HL-60 (cell line): ENCODE measurements at regions not wholly inside any gene's neighbourhood (a gene's known extent, or its start where the extent isn't known, plus 50 kb on each side); places are given as distances from the start of the nearest gene placed in this dataset.

Experiments
- DNase-seq, 2 experiments: peaks; one replicate each; pipeline ENCODE4 v3.0.0-alpha.2; 2010 to 2020; ENCODE audit warnings: low read depth in 1 of 2, low spot score in 1 of 2
- H3K27ac ChIP-seq: fragments of 250-450 bp; sonication (Bioruptor Pico); replicated peaks from 2 replicates; pipeline ENCODE4 v1.5.1; 2020; ENCODE audit warnings: mild to moderate bottlenecking, moderate library complexity
- H3K27me3 ChIP-seq: fragments of 250-450 bp; sonication (Bioruptor Pico); 2 replicates; pipeline ENCODE4 v1.5.1; 2021; ENCODE audit warnings: mild to moderate bottlenecking, moderate library complexity; ENCODE audit not compliant: insufficient read depth, poor library complexity, severe bottlenecking
- H3K4me3 ChIP-seq: replicated peaks from 2 replicates; pipeline ENCODE4 v1.5.1; 2011; ENCODE audit warnings: mild to moderate bottlenecking, control low read depth, low read length; ENCODE audit not compliant: insufficient read depth
- GABPA ChIP-seq: IDR thresholded peaks from 2 replicates; pipeline ENCODE4 v1.6.1; 2012; ENCODE audit warnings: low read depth
- POLR2AphosphoS5 ChIP-seq: IDR thresholded peaks from 2 replicates; pipeline ENCODE4 v1.6.1; 2012; ENCODE audit warnings: low read depth
- SPI1 ChIP-seq: IDR thresholded peaks from 2 replicates; pipeline ENCODE4 v1.6.1; 2012; ENCODE audit warnings: low read depth, mild to moderate bottlenecking, borderline replicate concordance
- TF ChIP-seq, protein P1 (sequence below): IDR thresholded peaks from 2 replicates; pipeline ENCODE4 v1.6.1; 2012; ENCODE audit warnings: low read depth; ENCODE audit not compliant: insufficient replicate concordance
- TF ChIP-seq, protein P2 (sequence below): IDR thresholded peaks from one replicate; pipeline ENCODE4 v1.5.1; 2011; ENCODE audit warnings: low read length, control low read depth, inconsistent platforms; ENCODE audit not compliant: insufficient read depth

DNA sequence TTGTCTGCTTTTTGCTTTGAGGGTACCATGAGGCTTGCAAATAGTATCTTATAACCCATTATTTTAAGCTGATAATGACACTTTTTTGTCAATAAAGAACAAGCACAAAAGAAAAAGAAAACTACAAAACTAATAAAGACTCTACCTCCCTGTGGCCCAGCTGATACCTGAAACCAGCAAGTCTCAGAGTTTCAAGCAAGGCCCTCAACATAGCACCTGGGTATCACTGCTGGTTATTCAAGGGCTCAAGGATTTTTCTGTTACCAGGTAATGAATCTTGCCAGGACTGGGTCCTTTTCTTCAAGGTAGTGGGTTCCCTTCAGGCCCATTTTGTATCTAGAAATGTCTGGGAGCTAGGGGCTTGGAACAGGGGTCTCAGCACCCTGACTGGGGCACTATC lies 281.6 kb upstream of the C11orf87 start:
- TF ChIP-seq POLR2AphosphoS5 (no peak), GABPA (no peak)
- TF ChIP-seq, protein P1, sequence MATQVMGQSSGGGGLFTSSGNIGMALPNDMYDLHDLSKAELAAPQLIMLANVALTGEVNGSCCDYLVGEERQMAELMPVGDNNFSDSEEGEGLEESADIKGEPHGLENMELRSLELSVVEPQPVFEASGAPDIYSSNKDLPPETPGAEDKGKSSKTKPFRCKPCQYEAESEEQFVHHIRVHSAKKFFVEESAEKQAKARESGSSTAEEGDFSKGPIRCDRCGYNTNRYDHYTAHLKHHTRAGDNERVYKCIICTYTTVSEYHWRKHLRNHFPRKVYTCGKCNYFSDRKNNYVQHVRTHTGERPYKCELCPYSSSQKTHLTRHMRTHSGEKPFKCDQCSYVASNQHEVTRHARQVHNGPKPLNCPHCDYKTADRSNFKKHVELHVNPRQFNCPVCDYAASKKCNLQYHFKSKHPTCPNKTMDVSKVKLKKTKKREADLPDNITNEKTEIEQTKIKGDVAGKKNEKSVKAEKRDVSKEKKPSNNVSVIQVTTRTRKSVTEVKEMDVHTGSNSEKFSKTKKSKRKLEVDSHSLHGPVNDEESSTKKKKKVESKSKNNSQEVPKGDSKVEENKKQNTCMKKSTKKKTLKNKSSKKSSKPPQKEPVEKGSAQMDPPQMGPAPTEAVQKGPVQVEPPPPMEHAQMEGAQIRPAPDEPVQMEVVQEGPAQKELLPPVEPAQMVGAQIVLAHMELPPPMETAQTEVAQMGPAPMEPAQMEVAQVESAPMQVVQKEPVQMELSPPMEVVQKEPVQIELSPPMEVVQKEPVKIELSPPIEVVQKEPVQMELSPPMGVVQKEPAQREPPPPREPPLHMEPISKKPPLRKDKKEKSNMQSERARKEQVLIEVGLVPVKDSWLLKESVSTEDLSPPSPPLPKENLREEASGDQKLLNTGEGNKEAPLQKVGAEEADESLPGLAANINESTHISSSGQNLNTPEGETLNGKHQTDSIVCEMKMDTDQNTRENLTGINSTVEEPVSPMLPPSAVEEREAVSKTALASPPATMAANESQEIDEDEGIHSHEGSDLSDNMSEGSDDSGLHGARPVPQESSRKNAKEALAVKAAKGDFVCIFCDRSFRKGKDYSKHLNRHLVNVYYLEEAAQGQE: no peak
- no peak overlapping the region for H3K27ac ChIP-seq
- DNase-seq: no peak
- no peak overlapping the region for H3K4me3 ChIP-seq
- no peaks in the 10 kb centered on the region for H3K27me3 ChIP-seq

DNA sequence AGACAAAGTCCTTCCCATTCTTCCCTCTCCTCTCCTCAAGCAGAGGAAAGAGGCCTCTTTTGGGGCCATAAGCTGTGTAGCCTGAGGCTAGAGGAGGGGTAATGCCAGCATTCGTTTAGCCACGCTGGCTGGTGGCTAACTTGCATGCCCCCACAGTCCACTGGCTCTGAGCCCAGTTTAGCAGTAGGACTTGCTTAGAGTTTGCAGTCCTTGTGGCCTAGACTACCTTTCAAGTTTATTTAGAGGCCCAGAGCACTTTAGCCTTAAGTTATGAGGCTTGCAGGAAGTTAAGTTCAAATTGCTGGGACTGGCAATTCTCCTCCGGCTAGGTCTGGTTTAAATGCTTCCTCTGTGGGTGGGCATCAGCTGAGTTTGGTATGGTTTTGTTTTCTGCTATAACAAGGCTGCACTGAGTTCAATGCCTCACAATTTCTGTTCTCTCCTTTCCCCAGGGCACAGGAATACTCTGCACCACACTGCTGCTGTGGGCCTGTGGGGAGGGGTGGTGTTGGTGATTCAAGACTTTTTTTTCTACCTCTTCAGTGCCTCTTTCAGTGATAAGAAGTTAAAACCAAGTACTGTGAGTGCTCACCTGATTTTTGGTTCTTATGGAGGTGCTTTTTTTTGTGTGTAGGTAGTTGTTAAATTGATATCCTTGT lies 281.0 kb upstream of the C11orf87 start:
- TF ChIP-seq GABPA: no peak
- TF ChIP-seq POLR2AphosphoS5: no peak
- TF ChIP-seq, protein P1: no peak
- TF ChIP-seq, protein P2, sequence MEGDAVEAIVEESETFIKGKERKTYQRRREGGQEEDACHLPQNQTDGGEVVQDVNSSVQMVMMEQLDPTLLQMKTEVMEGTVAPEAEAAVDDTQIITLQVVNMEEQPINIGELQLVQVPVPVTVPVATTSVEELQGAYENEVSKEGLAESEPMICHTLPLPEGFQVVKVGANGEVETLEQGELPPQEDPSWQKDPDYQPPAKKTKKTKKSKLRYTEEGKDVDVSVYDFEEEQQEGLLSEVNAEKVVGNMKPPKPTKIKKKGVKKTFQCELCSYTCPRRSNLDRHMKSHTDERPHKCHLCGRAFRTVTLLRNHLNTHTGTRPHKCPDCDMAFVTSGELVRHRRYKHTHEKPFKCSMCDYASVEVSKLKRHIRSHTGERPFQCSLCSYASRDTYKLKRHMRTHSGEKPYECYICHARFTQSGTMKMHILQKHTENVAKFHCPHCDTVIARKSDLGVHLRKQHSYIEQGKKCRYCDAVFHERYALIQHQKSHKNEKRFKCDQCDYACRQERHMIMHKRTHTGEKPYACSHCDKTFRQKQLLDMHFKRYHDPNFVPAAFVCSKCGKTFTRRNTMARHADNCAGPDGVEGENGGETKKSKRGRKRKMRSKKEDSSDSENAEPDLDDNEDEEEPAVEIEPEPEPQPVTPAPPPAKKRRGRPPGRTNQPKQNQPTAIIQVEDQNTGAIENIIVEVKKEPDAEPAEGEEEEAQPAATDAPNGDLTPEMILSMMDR: no peak
- TF ChIP-seq SPI1: no peak

DNA sequence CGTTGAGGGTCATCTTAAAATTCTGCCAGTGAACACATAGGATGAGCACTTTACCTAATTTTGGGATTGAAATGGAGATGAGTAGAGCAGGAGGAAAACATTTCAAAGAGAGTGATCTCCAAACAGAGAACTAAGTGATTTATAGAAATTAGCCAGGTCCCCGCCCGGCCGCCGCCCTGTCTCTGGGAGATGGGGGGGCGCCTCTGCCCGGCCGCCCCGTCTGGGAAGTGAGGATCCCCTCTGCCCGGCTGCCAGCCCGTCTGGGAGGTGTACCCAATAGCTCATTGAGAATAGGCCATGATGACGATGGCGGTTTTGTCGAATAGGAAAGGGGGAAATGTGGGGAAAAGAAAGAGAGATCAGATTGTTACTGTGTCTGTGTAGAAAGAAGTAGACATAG lies 276.7 kb upstream of the C11orf87 start:
- Histone ChIP-seq H3K4me3 (no peak overlapping the region), H3K27ac (no peak overlapping the region), H3K27me3 (no peaks in the 10 kb centered on the region)
- TF ChIP-seq, protein P2: no peak
- TF ChIP-seq, protein P1: no peak
- no peak for TF ChIP-seq SPI1
- no peak for TF ChIP-seq GABPA
- TF ChIP-seq POLR2AphosphoS5: no peak
- no peak for DNase-seq

More for the DNA sequence above, 281.0 kb upstream of the C11orf87 start:
- H3K4me3 ChIP-seq: no peak overlapping the region
- no peak overlapping the region for H3K27ac ChIP-seq
- DNase-seq: no peak
- H3K27me3 ChIP-seq: no peaks in the 10 kb centered on the region
